ENCODE measurements at regions not wholly inside any gene's neighbourhood (a gene's known extent, or its start where the extent isn't known, plus 50 kb on each side); places are given as distances from the start of the nearest gene placed in this dataset.

- TF ChIP-seq, protein P1, sequence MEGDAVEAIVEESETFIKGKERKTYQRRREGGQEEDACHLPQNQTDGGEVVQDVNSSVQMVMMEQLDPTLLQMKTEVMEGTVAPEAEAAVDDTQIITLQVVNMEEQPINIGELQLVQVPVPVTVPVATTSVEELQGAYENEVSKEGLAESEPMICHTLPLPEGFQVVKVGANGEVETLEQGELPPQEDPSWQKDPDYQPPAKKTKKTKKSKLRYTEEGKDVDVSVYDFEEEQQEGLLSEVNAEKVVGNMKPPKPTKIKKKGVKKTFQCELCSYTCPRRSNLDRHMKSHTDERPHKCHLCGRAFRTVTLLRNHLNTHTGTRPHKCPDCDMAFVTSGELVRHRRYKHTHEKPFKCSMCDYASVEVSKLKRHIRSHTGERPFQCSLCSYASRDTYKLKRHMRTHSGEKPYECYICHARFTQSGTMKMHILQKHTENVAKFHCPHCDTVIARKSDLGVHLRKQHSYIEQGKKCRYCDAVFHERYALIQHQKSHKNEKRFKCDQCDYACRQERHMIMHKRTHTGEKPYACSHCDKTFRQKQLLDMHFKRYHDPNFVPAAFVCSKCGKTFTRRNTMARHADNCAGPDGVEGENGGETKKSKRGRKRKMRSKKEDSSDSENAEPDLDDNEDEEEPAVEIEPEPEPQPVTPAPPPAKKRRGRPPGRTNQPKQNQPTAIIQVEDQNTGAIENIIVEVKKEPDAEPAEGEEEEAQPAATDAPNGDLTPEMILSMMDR (IDR thresholded peaks at IDR 0.05): no peak
- no peak for TF ChIP-seq POLR2A (IDR thresholded peaks at IDR 0.05)
These were observed 112.2 kb upstream of the IPO9 start for GRCh38 chr1:201716742-201717135.
